Body of pancreas (tissue), 4 donors: ENCODE measurements at regions not wholly inside any gene's neighbourhood (a gene's known extent, or its start where the extent isn't known, plus 50 kb on each side); places are given as distances from the start of the nearest gene placed in this dataset.

Experiments used
- POLR2A ChIP-seq, 3 donors: fragments of 450-650 bp; IDR thresholded peaks; one replicate each; pipeline ENCODE4 v1.6.1; 2016; ENCODE audit warnings: antibody characterized with exemption in 3 of 3, mild to moderate bottlenecking in 2 of 3
- TF ChIP-seq, protein P1 (sequence below), 7 experiments: fragments of 450-650 bp in 4 of 7; fragments of 200-600 bp in 3 of 7; sonication (generic) in 3 of 7; IDR thresholded peaks; one replicate each; pipeline ENCODE4 v1.5.1; 2016 to 2019; ENCODE audit warnings: antibody characterized with exemption in 7 of 7

DNA sequence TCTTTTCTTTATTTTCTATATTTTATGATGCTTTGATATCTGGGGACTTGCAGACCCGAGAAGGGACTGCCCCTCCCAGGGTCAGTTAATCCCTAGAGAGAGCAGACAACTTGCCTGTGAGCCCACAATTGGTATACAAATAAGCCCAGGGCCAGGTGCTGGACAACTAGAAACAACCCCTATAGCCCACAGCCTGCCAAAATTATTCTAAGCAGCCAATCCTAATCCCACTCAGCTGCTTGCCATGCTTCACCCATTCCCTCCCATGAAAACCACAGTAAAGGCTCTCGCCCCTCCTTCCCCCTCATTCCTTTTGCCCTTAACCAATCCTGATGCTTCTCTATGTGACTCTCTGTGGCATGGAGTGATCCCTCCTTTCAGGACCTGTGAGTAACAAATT, 380.7 kb downstream of the RBM43 start:
- TF ChIP-seq, protein P1, sequence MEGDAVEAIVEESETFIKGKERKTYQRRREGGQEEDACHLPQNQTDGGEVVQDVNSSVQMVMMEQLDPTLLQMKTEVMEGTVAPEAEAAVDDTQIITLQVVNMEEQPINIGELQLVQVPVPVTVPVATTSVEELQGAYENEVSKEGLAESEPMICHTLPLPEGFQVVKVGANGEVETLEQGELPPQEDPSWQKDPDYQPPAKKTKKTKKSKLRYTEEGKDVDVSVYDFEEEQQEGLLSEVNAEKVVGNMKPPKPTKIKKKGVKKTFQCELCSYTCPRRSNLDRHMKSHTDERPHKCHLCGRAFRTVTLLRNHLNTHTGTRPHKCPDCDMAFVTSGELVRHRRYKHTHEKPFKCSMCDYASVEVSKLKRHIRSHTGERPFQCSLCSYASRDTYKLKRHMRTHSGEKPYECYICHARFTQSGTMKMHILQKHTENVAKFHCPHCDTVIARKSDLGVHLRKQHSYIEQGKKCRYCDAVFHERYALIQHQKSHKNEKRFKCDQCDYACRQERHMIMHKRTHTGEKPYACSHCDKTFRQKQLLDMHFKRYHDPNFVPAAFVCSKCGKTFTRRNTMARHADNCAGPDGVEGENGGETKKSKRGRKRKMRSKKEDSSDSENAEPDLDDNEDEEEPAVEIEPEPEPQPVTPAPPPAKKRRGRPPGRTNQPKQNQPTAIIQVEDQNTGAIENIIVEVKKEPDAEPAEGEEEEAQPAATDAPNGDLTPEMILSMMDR (IDR thresholded peaks at IDR 0.05), result no peak
- no peak for TF ChIP-seq POLR2A (IDR thresholded peaks at IDR 0.05)
